ENCODE measurements at regions not wholly inside any gene's neighbourhood (a gene's known extent, or its start where the extent isn't known, plus 50 kb on each side); places are given as distances from the start of the nearest gene placed in this dataset.

- TF ChIP-seq POLR2A (IDR thresholded peaks at IDR 0.05) (no peak), CTCF (IDR thresholded peaks at IDR 0.05) (no peak)
These were observed 63.7 kb upstream of the PSMD7 start for GRCh38 chr16:74232806-74233465.
